ENCODE measurements at regions not wholly inside any gene's neighbourhood (a gene's known extent, or its start where the extent isn't known, plus 50 kb on each side); places are given as distances from the start of the nearest gene placed in this dataset.
"Not testable (repeated sequence)": the region's sequence is repeated elsewhere in the genome, so short reads cannot be mapped to it uniquely, and the experiment has no call there.

- no peaks in the 10 kb centered on the region for H3K27me3 ChIP-seq (ENCODE audit: control insufficient read depth, insufficient read depth, low read length)
- ChIA-PET POLR2A (no interaction called here), CTCF (no interaction called here)
- H3K36me3 ChIP-seq (ENCODE audit: control insufficient read depth, insufficient read depth, low read length), result no peaks in the 10 kb centered on the region
- no peak overlapping the region for H3K4me3 ChIP-seq (ENCODE audit: low read depth, low read length)
- no peak for TF ChIP-seq CTCF (IDR thresholded peaks at IDR 0.05; ENCODE audit: insufficient read depth, low read depth, low read length)
- no peak for DNase-seq (ENCODE audit: low read depth)
Observed at GRCh38 chr7:138249975-138250374, 173.7 kb downstream of the AKR1D1 start.

GRCh38 chr7:138252666-138253065 is 176.4 kb downstream of the AKR1D1 start:
- H3K4me3 ChIP-seq (ENCODE audit: low read depth, low read length); H3K27me3 ChIP-seq (ENCODE audit: control insufficient read depth, insufficient read depth, low read length); DNase-seq (ENCODE audit: low read depth); H3K36me3 ChIP-seq (ENCODE audit: control insufficient read depth, insufficient read depth, low read length); POLR2A ChIA-PET; CTCF ChIA-PET: not testable (repeated sequence)

- POLR2A ChIA-PET, result no interaction called here
- Histone ChIP-seq H3K36me3 (ENCODE audit: control insufficient read depth, insufficient read depth, low read length) (no peaks in the 10 kb centered on the region), H3K4me3 (ENCODE audit: low read depth, low read length) (no peak overlapping the region), H3K27me3 (ENCODE audit: control insufficient read depth, insufficient read depth, low read length) (no peaks in the 10 kb centered on the region)
- CTCF ChIA-PET, result no interaction called here
- no peak for DNase-seq (ENCODE audit: low read depth)
- TF ChIP-seq CTCF (IDR thresholded peaks at IDR 0.05; ENCODE audit: insufficient read depth, low read depth, low read length), result no peak
Observed at GRCh38 chr7:138254444-138254843, 178.2 kb downstream of the AKR1D1 start.

GRCh38 chr7:138257459-138258196 is 181.4 kb downstream of the AKR1D1 start:
- ChIA-PET POLR2A (no interaction called here), CTCF (no interaction called here)
- Histone ChIP-seq H3K4me3 (ENCODE audit: low read depth, low read length) (no peak overlapping the region), H3K27me3 (ENCODE audit: control insufficient read depth, insufficient read depth, low read length) (no peaks in the 10 kb centered on the region), H3K36me3 (ENCODE audit: control insufficient read depth, insufficient read depth, low read length) (no peaks in the 10 kb centered on the region)
- DNase-seq (ENCODE audit: low read depth), result no peak
- no peak for TF ChIP-seq CTCF (IDR thresholded peaks at IDR 0.05; ENCODE audit: insufficient read depth, low read depth, low read length)

- no peak for DNase-seq (ENCODE audit: low read depth)
- Histone ChIP-seq H3K36me3 (ENCODE audit: control insufficient read depth, insufficient read depth, low read length) (no peaks in the 10 kb centered on the region), H3K4me3 (ENCODE audit: low read depth, low read length) (no peak overlapping the region), H3K27me3 (ENCODE audit: control insufficient read depth, insufficient read depth, low read length) (no peaks in the 10 kb centered on the region)
- CTCF ChIA-PET, result no interaction called here
- POLR2A ChIA-PET, result no interaction called here
- TF ChIP-seq CTCF (IDR thresholded peaks at IDR 0.05; ENCODE audit: insufficient read depth, low read depth, low read length), result no peak
Observed at GRCh38 chr7:138258197-138258559, 181.9 kb downstream of the AKR1D1 start.

GRCh38 chr7:138259675-138260074 is 183.4 kb downstream of the AKR1D1 start:
- DNase-seq (ENCODE audit: low read depth), result no peak
- no peaks in the 10 kb centered on the region for H3K36me3 ChIP-seq (ENCODE audit: control insufficient read depth, insufficient read depth, low read length)
- H3K27me3 ChIP-seq (ENCODE audit: control insufficient read depth, insufficient read depth, low read length), result no peaks in the 10 kb centered on the region
- no peak for TF ChIP-seq CTCF (IDR thresholded peaks at IDR 0.05; ENCODE audit: insufficient read depth, low read depth, low read length)
- ChIA-PET CTCF (no interaction called here), POLR2A (no interaction called here)
- no peak overlapping the region for H3K4me3 ChIP-seq (ENCODE audit: low read depth, low read length)

Measured in BJ (cell line).